ENCODE measurements at regions not wholly inside any gene's neighbourhood (a gene's known extent, or its start where the extent isn't known, plus 50 kb on each side); places are given as distances from the start of the nearest gene placed in this dataset.
"Not testable (repeated sequence)": the region's sequence is repeated elsewhere in the genome, so short reads cannot be mapped to it uniquely, and the experiment has no call there.

- TF ChIP-seq CTCF (IDR thresholded peaks at IDR 0.05; ENCODE audit: low read depth, low read length): no peak
- H3K4me3 ChIP-seq (replicated peaks in 1 of 2; ENCODE audit: low read depth in 2 of 2, low read length in 2 of 2): no peak overlapping the region
- DNase-seq (ENCODE audit: low read depth in 2 of 2): no peak
These were observed 436.6 kb downstream of the SOX2 start for GRCh38 chr3:182148360-182148759.

- no peak for TF ChIP-seq CTCF (IDR thresholded peaks at IDR 0.05; ENCODE audit: low read depth, low read length)
- no peak overlapping the region for H3K4me3 ChIP-seq (replicated peaks in 1 of 2; ENCODE audit: low read depth in 2 of 2, low read length in 2 of 2)
- DNase-seq (ENCODE audit: low read depth in 2 of 2): no peak
These were observed 437.9 kb downstream of the SOX2 start for GRCh38 chr3:182149594-182149993.

DNA sequence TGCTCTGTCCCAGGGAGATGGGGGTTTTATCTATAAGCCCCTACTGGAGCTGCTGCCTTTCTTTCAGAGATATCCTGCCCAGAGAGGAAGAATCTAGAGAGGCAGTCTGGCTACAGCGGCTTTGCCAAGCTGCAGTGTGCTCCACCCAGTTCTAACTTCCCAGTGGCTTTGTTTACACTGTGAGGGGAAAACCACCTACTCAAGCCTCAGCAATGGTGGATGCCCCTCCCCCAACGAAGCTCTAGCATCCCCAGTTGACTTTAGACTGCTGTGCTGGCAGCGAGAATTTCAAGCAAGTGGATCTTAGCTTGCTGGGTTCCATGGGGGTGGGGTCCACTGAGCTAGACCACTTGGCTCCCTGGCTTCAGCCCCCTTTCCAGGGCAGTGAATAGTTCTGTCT lies 444.6 kb downstream of the SOX2 start:
- not testable (repeated sequence) for H3K4me3 ChIP-seq (replicated peaks in 1 of 2; ENCODE audit: low read depth in 2 of 2, low read length in 2 of 2)

GRCh38 chr3:182165234-182165633 lies 453.5 kb downstream of the SOX2 start:
- no peak for DNase-seq (ENCODE audit: low read depth in 2 of 2)
- no peak for TF ChIP-seq CTCF (IDR thresholded peaks at IDR 0.05; ENCODE audit: low read depth, low read length)

More for the DNA sequence above, 444.6 kb downstream of the SOX2 start:
- DNase-seq (ENCODE audit: low read depth in 2 of 2): not testable (repeated sequence)

DNA sequence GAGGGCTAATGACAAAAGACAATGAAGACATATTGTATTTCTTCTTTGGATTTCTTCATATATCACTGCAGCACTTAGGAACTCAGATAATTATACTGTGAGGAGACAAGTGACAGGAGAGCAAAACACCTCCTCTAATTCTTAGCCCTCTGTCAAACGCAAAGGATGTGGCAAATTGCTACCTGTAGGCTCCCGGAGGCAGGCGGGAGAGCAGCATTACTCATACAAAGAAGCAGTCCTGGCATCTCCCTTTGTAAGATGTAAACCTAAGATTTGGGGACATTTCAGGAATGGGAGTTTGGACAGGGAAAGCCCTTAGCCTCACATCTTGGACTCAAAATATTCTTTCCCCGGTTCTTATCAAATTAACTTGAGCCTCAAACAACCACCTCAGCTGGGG lies 460.8 kb downstream of the SOX2 start:
- no peak for DNase-seq (ENCODE audit: low read depth in 2 of 2)
- no peak for TF ChIP-seq CTCF (IDR thresholded peaks at IDR 0.05; ENCODE audit: low read depth, low read length)
- no peak overlapping the region for H3K4me3 ChIP-seq (replicated peaks in 1 of 2; ENCODE audit: low read depth in 2 of 2, low read length in 2 of 2)

More at GRCh38 chr3:182165234-182165633, 453.5 kb downstream of the SOX2 start:
- no peak overlapping the region for H3K4me3 ChIP-seq (replicated peaks in 1 of 2; ENCODE audit: low read depth in 2 of 2, low read length in 2 of 2)

DNA sequence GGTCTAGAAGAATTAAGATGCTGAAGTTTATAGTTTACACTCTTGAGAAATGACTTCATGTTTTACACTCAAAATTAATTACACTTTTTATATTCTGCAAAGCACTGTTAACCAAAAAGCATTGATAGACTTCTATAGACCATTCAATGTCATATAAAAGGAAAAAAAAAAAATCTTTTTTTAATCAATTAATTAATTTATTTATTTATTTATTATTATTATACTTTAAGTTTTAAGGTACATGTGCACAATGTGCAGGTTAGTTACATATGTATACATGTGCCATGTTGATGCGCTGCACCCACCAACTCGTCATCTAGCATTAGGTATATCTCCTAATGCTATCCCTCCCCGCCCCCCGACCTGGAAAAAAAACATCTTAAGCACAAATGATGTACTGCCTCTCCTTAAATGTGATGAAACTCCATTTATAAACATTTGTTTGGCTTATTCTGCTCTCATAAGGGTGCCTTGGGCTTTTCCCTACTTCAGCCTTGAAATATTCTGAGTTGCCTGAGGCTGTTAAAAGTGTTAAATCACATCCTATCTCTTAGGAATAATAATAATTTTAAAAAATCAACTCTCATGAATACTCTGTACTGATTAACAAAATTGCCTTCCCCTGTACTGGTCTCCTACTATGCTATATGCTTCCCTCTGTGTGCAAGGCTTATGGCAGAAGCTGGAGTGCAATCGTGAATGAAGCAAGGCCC lies 466.9 kb downstream of the SOX2 start:
- H3K4me3 ChIP-seq (replicated peaks in 1 of 2; ENCODE audit: low read depth in 2 of 2, low read length in 2 of 2): no peak overlapping the region
- no peak for DNase-seq (ENCODE audit: low read depth in 2 of 2)
- no peak for TF ChIP-seq CTCF (IDR thresholded peaks at IDR 0.05; ENCODE audit: low read depth, low read length)

- no peak for TF ChIP-seq CTCF (IDR thresholded peaks at IDR 0.05; ENCODE audit: low read depth, low read length)
- DNase-seq (ENCODE audit: low read depth in 2 of 2): no peak
- H3K4me3 ChIP-seq (replicated peaks in 1 of 2; ENCODE audit: low read depth in 2 of 2, low read length in 2 of 2): no peak overlapping the region
These were observed 467.9 kb downstream of the SOX2 start for GRCh38 chr3:182179631-182180030.

All from cardiac fibroblast (primary cell).